HG03378 (cell line): ENCODE measurements at regions not wholly inside any gene's neighbourhood (a gene's known extent, or its start where the extent isn't known, plus 50 kb on each side); places are given as distances from the start of the nearest gene placed in this dataset.
"Not testable (repeated sequence)": the region's sequence is repeated elsewhere in the genome, so short reads cannot be mapped to it uniquely, and the experiment has no call there.

Source experiments
- ATAC-seq: cut with Tn5 transposase; IDR thresholded peaks from one replicate; pipeline ENCODE4 v1.9.1; 2021; ENCODE audit warnings: mild to moderate bottlenecking, moderate library complexity; ENCODE audit not compliant: unreplicated experiment

GRCh38 chr9:87041553-87042235, 94.4 kb upstream of the GAS1 start:
- ATAC-seq, result not testable (repeated sequence)

GRCh38 chr9:87049929-87050608, 102.8 kb upstream of the GAS1 start:
- ATAC-seq, result not testable (repeated sequence)

- no peak for ATAC-seq
Measured at GRCh38 chr9:87054999-87055686, 107.8 kb upstream of the GAS1 start.

- ATAC-seq, result no peak
Measured at GRCh38 chr9:87059772-87060171, 112.5 kb upstream of the GAS1 start.

- ATAC-seq, result no peak
Measured at GRCh38 chr9:87062746-87063145, 115.4 kb upstream of the GAS1 start.

GRCh38 chr9:87063246-87063645, 115.9 kb upstream of the GAS1 start:
- no peak for ATAC-seq

- ATAC-seq, result no peak
Measured at GRCh38 chr9:87063871-87064270, 116.6 kb upstream of the GAS1 start.

- no peak for ATAC-seq
Measured at GRCh38 chr9:87064311-87064710, 117.0 kb upstream of the GAS1 start.

- no peak for ATAC-seq
Measured at GRCh38 chr9:87065981-87066380, 118.7 kb upstream of the GAS1 start.

GRCh38 chr9:87067426-87067825, 120.1 kb upstream of the GAS1 start:
- no peak for ATAC-seq

- ATAC-seq, result no peak
Measured at GRCh38 chr9:87068177-87068840, 121.0 kb upstream of the GAS1 start.

GRCh38 chr9:87069690-87070089, 122.4 kb upstream of the GAS1 start:
- no peak for ATAC-seq

GRCh38 chr9:87070336-87070735, 123.0 kb upstream of the GAS1 start:
- ATAC-seq, result no peak

- no peak for ATAC-seq
Measured at GRCh38 chr9:87071473-87071872, 124.2 kb upstream of the GAS1 start.

- ATAC-seq, result no peak
Measured at GRCh38 chr9:87073692-87074091, 126.4 kb upstream of the GAS1 start.

GRCh38 chr9:87075537-87075936, 128.2 kb upstream of the GAS1 start:
- ATAC-seq, result no peak

- ATAC-seq, result no peak
Measured at GRCh38 chr9:87076825-87077224, 129.5 kb upstream of the GAS1 start.

- no peak for ATAC-seq
Measured at GRCh38 chr9:87077986-87078385, 130.7 kb upstream of the GAS1 start.

- ATAC-seq, result no peak
Measured at GRCh38 chr9:87080512-87081264, 133.4 kb upstream of the GAS1 start.

- no peak for ATAC-seq
Measured at GRCh38 chr9:87081503-87081902, 134.2 kb upstream of the GAS1 start.

- no peak for ATAC-seq
Measured at GRCh38 chr9:87083986-87084385, 136.7 kb upstream of the GAS1 start.
